ENCODE measurements at regions not wholly inside any gene's neighbourhood (a gene's known extent, or its start where the extent isn't known, plus 50 kb on each side); places are given as distances from the start of the nearest gene placed in this dataset.

DNA sequence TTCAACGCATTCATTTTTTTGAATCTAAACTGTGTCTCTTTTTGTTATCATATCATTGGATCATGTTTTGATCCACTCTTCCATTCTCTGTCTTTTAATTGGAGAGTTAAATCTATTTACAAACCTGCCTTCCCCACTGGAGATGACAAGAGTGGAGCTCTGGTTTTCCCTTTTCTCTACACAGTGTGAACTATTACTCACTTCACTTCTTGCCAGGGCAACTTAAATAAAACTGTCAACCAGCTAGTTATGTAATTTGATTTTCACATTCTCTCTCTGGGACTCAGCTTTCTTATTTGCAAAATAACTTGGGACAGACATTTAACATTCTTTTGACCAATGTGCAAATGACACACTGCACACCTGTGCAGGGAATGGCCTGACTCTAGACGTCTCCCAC lies 230.8 kb upstream of the CST7 start:
- no peaks in the 10 kb centered on the region for H3K27me3 ChIP-seq
- no peak for DNase-seq (ENCODE audit: low spot score in 2 of 2)
- intact Hi-C loops (cut with DNase I) = no loop called here
- H3K27ac ChIP-seq = no peak overlapping the region
- no peaks in the 10 kb centered on the region for H3K9me3 ChIP-seq
- TF ChIP-seq, protein P1, sequence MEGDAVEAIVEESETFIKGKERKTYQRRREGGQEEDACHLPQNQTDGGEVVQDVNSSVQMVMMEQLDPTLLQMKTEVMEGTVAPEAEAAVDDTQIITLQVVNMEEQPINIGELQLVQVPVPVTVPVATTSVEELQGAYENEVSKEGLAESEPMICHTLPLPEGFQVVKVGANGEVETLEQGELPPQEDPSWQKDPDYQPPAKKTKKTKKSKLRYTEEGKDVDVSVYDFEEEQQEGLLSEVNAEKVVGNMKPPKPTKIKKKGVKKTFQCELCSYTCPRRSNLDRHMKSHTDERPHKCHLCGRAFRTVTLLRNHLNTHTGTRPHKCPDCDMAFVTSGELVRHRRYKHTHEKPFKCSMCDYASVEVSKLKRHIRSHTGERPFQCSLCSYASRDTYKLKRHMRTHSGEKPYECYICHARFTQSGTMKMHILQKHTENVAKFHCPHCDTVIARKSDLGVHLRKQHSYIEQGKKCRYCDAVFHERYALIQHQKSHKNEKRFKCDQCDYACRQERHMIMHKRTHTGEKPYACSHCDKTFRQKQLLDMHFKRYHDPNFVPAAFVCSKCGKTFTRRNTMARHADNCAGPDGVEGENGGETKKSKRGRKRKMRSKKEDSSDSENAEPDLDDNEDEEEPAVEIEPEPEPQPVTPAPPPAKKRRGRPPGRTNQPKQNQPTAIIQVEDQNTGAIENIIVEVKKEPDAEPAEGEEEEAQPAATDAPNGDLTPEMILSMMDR (IDR thresholded peaks at IDR 0.05) = no peak
- no peaks in the 10 kb centered on the region for H3K4me1 ChIP-seq
- no peak overlapping the region for H3K4me3 ChIP-seq
- no peaks in the 10 kb centered on the region for H3K36me3 ChIP-seq

DNA sequence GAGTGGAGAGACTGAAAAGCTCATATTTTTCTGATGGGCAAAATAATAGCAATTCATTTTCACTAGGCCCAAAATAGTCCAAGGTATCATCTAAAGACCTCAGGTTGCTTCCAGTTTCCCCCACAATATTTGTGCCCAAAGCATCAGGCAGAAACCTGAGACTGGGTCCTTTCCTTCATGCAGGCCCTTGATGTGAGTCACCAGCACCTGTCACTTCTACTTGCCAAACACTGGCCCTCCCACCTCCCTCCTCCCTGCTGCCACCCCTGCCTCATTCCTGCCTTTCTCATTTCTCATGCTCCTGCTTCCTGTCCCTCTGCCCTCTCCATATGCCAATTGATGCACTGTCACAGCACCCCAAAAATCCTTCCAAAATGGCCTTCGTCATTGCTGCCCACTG lies 230.4 kb upstream of the CST7 start:
- no peaks in the 10 kb centered on the region for H3K9me3 ChIP-seq
- intact Hi-C loops (cut with DNase I) = no loop called here
- no peaks in the 10 kb centered on the region for H3K27me3 ChIP-seq
- no peak overlapping the region for H3K27ac ChIP-seq
- no peaks in the 10 kb centered on the region for H3K4me1 ChIP-seq
- no peak overlapping the region for H3K4me3 ChIP-seq
- no peak for DNase-seq (ENCODE audit: low spot score in 2 of 2)
- TF ChIP-seq, protein P1 (IDR thresholded peaks at IDR 0.05) = no peak
- H3K36me3 ChIP-seq = no peaks in the 10 kb centered on the region

DNA sequence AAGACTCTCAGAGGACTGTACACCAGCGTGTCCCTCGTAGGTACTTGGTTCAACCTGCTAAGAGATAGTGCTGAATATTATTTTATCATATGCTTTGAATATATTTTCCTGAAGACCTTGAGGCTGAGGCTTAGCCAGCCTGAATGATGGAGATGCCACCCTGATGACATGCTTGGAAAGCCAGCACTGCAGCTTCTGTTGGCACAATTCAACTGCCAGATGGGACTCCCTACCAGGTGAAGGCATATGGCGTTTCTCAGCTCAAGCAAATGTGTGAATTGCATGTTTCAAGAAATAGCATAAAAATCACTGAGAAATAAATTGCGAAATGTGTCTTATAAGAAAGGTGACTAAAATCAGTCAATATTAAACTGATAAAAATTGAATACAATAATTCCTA lies 228.1 kb upstream of the CST7 start:
- Histone ChIP-seq H3K36me3 (no peaks in the 10 kb centered on the region), H3K27ac (no peak overlapping the region), H3K9me3 (no peaks in the 10 kb centered on the region), H3K4me1 (no peaks in the 10 kb centered on the region), H3K4me3 (no peak overlapping the region), H3K27me3 (no peaks in the 10 kb centered on the region)
- TF ChIP-seq, protein P1 (IDR thresholded peaks at IDR 0.05) = no peak
- intact Hi-C loops (cut with DNase I) = no loop called here
- DNase-seq (ENCODE audit: low spot score in 2 of 2) = no peak

DNA sequence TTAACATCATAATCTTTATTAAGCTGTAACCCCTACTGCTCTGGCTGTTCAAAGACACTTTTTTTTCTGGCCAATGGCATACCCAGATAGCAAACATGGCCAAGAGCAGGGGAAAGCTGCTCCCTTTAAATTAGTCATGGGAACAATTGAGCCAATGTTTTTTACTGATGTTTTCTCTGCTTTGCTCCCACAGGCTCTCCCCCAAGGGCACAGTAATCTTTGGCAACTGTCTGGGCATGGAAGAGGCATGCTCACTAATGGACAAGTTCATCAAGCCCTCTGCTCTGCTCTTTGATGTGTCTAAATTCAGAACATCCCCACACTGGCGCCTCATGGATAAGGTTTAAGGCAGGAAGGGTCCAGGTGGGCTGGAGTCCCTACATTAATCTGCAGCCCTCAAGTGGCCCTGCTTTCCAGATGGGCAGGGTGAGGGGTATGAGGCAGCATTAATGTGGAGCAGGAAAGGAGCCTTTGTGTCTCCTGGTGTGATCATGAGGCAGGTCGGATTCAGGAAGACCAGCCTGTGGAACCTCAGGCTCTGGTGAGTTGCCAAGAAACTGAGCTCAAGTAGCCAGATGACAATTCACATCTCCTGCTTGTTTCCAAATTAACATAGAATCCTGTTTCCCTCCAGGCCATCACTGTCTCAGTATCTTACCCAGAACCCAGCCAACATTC lies 227.0 kb upstream of the CST7 start:
- no peak for DNase-seq (ENCODE audit: low spot score in 2 of 2)
- Histone ChIP-seq H3K9me3 (no peaks in the 10 kb centered on the region), H3K27me3 (no peaks in the 10 kb centered on the region), H3K36me3 (no peaks in the 10 kb centered on the region), H3K4me1 (no peaks in the 10 kb centered on the region), H3K4me3 (no peak overlapping the region), H3K27ac (no peak overlapping the region)
- TF ChIP-seq, protein P1 (IDR thresholded peaks at IDR 0.05) = no peak
- intact Hi-C loops (cut with DNase I) = no loop called here

DNA sequence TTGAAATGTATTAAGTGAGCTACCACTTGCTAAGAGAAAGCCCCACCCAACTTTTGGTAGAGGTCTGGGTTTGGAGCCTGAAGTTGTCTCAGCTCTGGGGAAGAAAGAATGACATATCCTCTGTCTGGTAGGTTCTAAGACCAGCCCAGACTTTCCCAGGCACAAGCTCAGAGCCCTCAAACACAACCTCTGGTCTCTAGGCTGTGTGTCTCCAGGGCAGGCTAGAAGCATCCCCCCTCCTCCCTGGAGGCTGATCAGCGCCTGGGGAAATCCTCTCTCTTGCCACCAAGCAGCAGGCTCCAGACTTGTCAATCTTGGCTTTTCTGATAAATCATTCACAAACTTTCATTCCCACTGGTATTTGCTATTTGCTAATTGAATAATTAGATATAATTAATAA lies 226.5 kb upstream of the CST7 start:
- Histone ChIP-seq H3K27me3 (no peaks in the 10 kb centered on the region), H3K4me3 (no peak overlapping the region), H3K36me3 (no peaks in the 10 kb centered on the region), H3K4me1 (no peaks in the 10 kb centered on the region), H3K27ac (no peak overlapping the region), H3K9me3 (no peaks in the 10 kb centered on the region)
- TF ChIP-seq, protein P1 (IDR thresholded peaks at IDR 0.05) = no peak
- intact Hi-C loops (cut with DNase I) = no loop called here
- no peak for DNase-seq (ENCODE audit: low spot score in 2 of 2)

DNA sequence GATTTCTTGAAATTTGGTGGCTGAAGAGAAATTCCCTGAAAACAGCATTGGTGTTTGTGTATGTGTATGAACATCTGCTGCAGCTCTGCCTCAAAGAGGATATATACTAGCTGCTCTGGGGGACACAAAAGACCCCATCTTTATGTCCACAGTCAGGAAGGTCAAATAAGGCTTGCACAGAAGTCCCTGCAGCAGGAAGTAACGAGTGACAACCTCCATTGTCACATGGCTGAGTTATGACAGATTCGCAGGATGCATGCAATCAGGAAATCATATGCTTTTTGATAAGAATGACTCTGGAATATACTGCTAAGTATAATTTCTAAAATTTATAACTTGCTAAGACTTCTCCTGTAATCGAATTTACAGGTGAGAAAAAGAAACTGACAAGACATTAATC lies 225.9 kb upstream of the CST7 start:
- Histone ChIP-seq H3K4me3 (no peak overlapping the region), H3K9me3 (no peaks in the 10 kb centered on the region), H3K36me3 (no peaks in the 10 kb centered on the region), H3K27ac (no peak overlapping the region), H3K27me3 (no peaks in the 10 kb centered on the region), H3K4me1 (no peaks in the 10 kb centered on the region)
- DNase-seq (ENCODE audit: low spot score in 2 of 2) = no peak
- TF ChIP-seq, protein P1 (IDR thresholded peaks at IDR 0.05) = no peak
- intact Hi-C loops (cut with DNase I) = no loop called here
